Transverse colon (tissue), 4 donors: ENCODE measurements at regions not wholly inside any gene's neighbourhood (a gene's known extent, or its start where the extent isn't known, plus 50 kb on each side); places are given as distances from the start of the nearest gene placed in this dataset.

Experiments
- POLR2A ChIP-seq: fragments of 450-650 bp; IDR thresholded peaks from one replicate; pipeline ENCODE4 v1.6.1; 2016; ENCODE audit warnings: antibody characterized with exemption, mild to moderate bottlenecking, moderate library complexity
- POLR2AphosphoS5 ChIP-seq, 3 donors: sonication (generic); formaldehyde crosslinking; IDR thresholded peaks; one replicate each; pipeline ENCODE4 v1.6.1; 2016; ENCODE audit warnings: antibody characterized with exemption in 3 of 3
- TF ChIP-seq, protein P1 (sequence below), 5 experiments: fragments of 200-600 bp in 3 of 5; fragments of 450-650 bp in 2 of 5; sonication (generic) in 3 of 5; IDR thresholded peaks; 1 replicate in 2 of 5; 2 replicates in 3 of 5; pipeline ENCODE4 v1.5.1; 2016 to 2017; ENCODE audit warnings: antibody characterized with exemption in 5 of 5, inconsistent platforms in 3 of 5, mild to moderate bottlenecking in 2 of 5, moderate library complexity in 1 of 5

DNA sequence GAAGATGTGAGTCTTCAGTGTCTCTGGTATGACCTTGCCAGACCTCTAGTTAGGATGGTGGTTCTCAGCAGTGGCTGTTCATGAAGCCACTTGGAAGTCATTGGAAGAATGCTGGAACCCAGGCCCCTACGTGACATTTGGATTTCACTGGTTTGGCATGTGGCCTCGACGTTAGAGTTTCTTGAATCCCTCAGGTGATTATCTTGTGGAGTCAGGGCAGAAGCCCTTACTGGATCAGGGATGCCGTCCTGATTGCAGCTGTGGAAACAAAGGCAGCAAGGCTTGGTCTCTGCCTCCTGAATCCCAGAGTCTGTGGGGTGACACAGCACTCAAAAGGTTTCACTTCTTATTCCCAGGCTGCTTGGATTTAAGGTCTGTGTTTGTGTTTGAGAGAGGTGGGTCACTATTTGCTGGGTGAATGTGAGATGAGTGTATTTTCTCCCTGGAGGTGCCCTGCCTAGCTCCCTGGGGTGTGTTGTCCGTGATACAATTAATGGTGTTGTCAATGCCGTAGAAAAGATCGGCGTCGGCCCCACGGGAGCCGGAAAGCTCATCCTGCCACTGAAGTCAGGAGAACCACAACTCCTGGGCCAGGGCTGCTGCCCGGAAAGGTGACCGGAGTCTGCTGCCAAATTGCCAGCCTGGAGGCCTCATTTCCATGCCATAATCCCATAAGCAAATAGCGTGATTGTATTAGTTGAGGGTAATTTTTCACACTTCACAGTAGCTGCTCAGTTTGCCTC lies 939.0 kb downstream of the BRD1 start:
- TF ChIP-seq POLR2AphosphoS5 (IDR thresholded peaks at IDR 0.05) (no peak), POLR2A (no peak)
- TF ChIP-seq, protein P1, sequence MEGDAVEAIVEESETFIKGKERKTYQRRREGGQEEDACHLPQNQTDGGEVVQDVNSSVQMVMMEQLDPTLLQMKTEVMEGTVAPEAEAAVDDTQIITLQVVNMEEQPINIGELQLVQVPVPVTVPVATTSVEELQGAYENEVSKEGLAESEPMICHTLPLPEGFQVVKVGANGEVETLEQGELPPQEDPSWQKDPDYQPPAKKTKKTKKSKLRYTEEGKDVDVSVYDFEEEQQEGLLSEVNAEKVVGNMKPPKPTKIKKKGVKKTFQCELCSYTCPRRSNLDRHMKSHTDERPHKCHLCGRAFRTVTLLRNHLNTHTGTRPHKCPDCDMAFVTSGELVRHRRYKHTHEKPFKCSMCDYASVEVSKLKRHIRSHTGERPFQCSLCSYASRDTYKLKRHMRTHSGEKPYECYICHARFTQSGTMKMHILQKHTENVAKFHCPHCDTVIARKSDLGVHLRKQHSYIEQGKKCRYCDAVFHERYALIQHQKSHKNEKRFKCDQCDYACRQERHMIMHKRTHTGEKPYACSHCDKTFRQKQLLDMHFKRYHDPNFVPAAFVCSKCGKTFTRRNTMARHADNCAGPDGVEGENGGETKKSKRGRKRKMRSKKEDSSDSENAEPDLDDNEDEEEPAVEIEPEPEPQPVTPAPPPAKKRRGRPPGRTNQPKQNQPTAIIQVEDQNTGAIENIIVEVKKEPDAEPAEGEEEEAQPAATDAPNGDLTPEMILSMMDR (IDR thresholded peaks at IDR 0.05): no peak
